GM18505 (cell line): ENCODE measurements at regions not wholly inside any gene's neighbourhood (a gene's known extent, or its start where the extent isn't known, plus 50 kb on each side); places are given as distances from the start of the nearest gene placed in this dataset.

Source experiments
- ATAC-seq: cut with Tn5 transposase; IDR thresholded peaks from one replicate; pipeline ENCODE4 v1.9.1; 2021; ENCODE audit not compliant: unreplicated experiment
- POLR2A ChIP-seq: IDR thresholded peaks from 4 replicates; pipeline ENCODE4 v1.6.1; 2011; ENCODE audit warnings: borderline replicate concordance; ENCODE audit not compliant: insufficient read depth, insufficient read length; ENCODE audit errors: extremely low read depth

GRCh38 chr16:87003414-87003755 lies 313.8 kb downstream of the C16orf95 start:
- no peak for TF ChIP-seq POLR2A
- no peak for ATAC-seq

GRCh38 chr16:87006021-87006420 lies 311.2 kb downstream of the C16orf95 start:
- TF ChIP-seq POLR2A = no peak
- no peak for ATAC-seq

- ATAC-seq = no peak
- TF ChIP-seq POLR2A = no peak
These were observed 310.1 kb downstream of the C16orf95 start for GRCh38 chr16:87006789-87007745.

GRCh38 chr16:87007907-87008306 lies 309.3 kb downstream of the C16orf95 start:
- TF ChIP-seq POLR2A = no peak
- no peak for ATAC-seq

GRCh38 chr16:87008664-87009063 lies 308.5 kb downstream of the C16orf95 start:
- ATAC-seq = no peak
- no peak for TF ChIP-seq POLR2A

GRCh38 chr16:87012954-87013938 lies 303.9 kb downstream of the C16orf95 start:
- no peak for ATAC-seq
- no peak for TF ChIP-seq POLR2A

- no peak for ATAC-seq
- TF ChIP-seq POLR2A = no peak
These were observed 303.1 kb downstream of the C16orf95 start for GRCh38 chr16:87014112-87014511.

- no peak for ATAC-seq
- TF ChIP-seq POLR2A = no peak
These were observed 302.2 kb downstream of the C16orf95 start for GRCh38 chr16:87015021-87015420.

GRCh38 chr16:87016046-87017035 lies 300.9 kb downstream of the C16orf95 start:
- no peak for TF ChIP-seq POLR2A
- ATAC-seq = no peak

GRCh38 chr16:87017371-87018012 lies 299.7 kb downstream of the C16orf95 start:
- no peak for TF ChIP-seq POLR2A
- ATAC-seq = no peak

- TF ChIP-seq POLR2A = no peak
These were observed 291.5 kb downstream of the C16orf95 start for GRCh38 chr16:87025676-87026075.

GRCh38 chr16:87027056-87027616 lies 290.1 kb downstream of the C16orf95 start:
- TF ChIP-seq POLR2A = no peak
- no peak for ATAC-seq

More at GRCh38 chr16:87025676-87026075, 291.5 kb downstream of the C16orf95 start:
- ATAC-seq = no peak
